IMR-90 (cell line): ENCODE measurements at regions not wholly inside any gene's neighbourhood (a gene's known extent, or its start where the extent isn't known, plus 50 kb on each side); places are given as distances from the start of the nearest gene placed in this dataset.

ENCODE experiments used
- ATAC-seq: fragments of 200-7000 bp; cut with Tn5 transposase; 2 replicates; pipeline ENCODE4 v1.9.1; 2020; ENCODE audit warnings: low read depth, mild to moderate bottlenecking, moderate library complexity
- BruUV-seq: library from RNA; stranded (reverse); fragments of 400-500 nt; replicated peaks from 2 replicates; lab custom pipeline; 2021; lab: Mats Ljungman, UMichigan
- CTCF ChIA-PET: fragments of 300-600 bp; formaldehyde crosslinking; extraction: SDS; loops from one replicate; lab custom pipeline; 2021; ENCODE audit warnings: antibody characterized with exemption; lab: Yijun Ruan, JAX
- POLR2A ChIA-PET: fragments of 300-600 bp; sonication (Branson Sonifier 250); formaldehyde crosslinking; loops from one replicate; lab custom pipeline; 2022; ENCODE audit warnings: antibody characterized with exemption; ENCODE audit not compliant: unreplicated experiment; lab: Charles Lee
- DNase-seq: peaks from one replicate; pipeline ENCODE4 v3.0.0; 2013
- H2AFZ ChIP-seq: replicated peaks from 2 replicates; pipeline ENCODE3; 2013; ENCODE audit warnings: low read length, mild to moderate bottlenecking; ENCODE audit not compliant: poor library complexity
- H2AK5ac ChIP-seq: 2 replicates; pipeline ENCODE4 v1.6.1; 2013; ENCODE audit warnings: low read depth, low read length, inconsistent platforms
- H2AK9ac ChIP-seq: replicated peaks from 2 replicates; pipeline ENCODE3; 2013; ENCODE audit warnings: mild to moderate bottlenecking, low read depth, low read length, moderate library complexity; ENCODE audit not compliant: poor library complexity
- H2BK120ac ChIP-seq: 2 replicates; pipeline ENCODE4 v1.6.1; 2013; ENCODE audit warnings: low read depth, low read length, inconsistent platforms
- H2BK15ac ChIP-seq: 3 replicates; pipeline ENCODE4 v1.6.1; 2013; ENCODE audit warnings: low read depth, low read length, inconsistent platforms
- H2BK20ac ChIP-seq: 2 replicates; pipeline ENCODE4 v1.6.1; 2013; ENCODE audit warnings: low read depth, mild to moderate bottlenecking, inconsistent platforms, low read length, moderate library complexity
- H2BK5ac ChIP-seq: 2 replicates; pipeline ENCODE4 v1.6.1; 2013; ENCODE audit warnings: mild to moderate bottlenecking, low read depth, low read length, inconsistent platforms; ENCODE audit not compliant: poor library complexity, severe bottlenecking
- H3K14ac ChIP-seq: replicated peaks from 2 replicates; pipeline ENCODE4 v1.6.1; 2013; ENCODE audit warnings: low read depth, low read length, inconsistent platforms
- H3K18ac ChIP-seq: 2 replicates; pipeline ENCODE4 v1.6.1; 2013; ENCODE audit warnings: low read depth, low read length, control low read depth
- H3K23ac ChIP-seq: 2 replicates; pipeline ENCODE4 v1.6.1; 2013; ENCODE audit warnings: low read depth, low read length, inconsistent platforms
- H3K27ac ChIP-seq: 2 replicates; pipeline ENCODE4 v1.5.1; 2013; ENCODE audit warnings: mild to moderate bottlenecking, control low read depth, low read length; ENCODE audit not compliant: insufficient read depth
- H3K27me3 ChIP-seq: 2 replicates; pipeline ENCODE4 v1.6.1; 2013; ENCODE audit warnings: low read length; ENCODE audit not compliant: control insufficient read depth, insufficient read depth
- H3K36me3 ChIP-seq: 2 replicates; pipeline ENCODE4 v1.6.1; 2013; ENCODE audit warnings: low read length, mixed read lengths; ENCODE audit not compliant: control insufficient read depth, insufficient read depth
- H3K4ac ChIP-seq: 2 replicates; pipeline ENCODE4 v1.6.1; 2013; ENCODE audit warnings: low read depth, low read length, inconsistent platforms
- H3K4me1 ChIP-seq: 2 replicates; pipeline ENCODE4 v1.6.1; 2013; ENCODE audit warnings: low read length, mixed read lengths; ENCODE audit not compliant: control insufficient read depth, insufficient read depth
- H3K4me2 ChIP-seq: 2 replicates; pipeline ENCODE4 v1.6.1; 2013; ENCODE audit warnings: low read depth, mild to moderate bottlenecking, control low read depth, low read length, moderate library complexity
- H3K4me3 ChIP-seq: 2 replicates; pipeline ENCODE4 v1.5.1; 2013; ENCODE audit warnings: low read depth, mild to moderate bottlenecking, control low read depth, low read length, moderate library complexity; ENCODE audit not compliant: insufficient read depth
- H3K56ac ChIP-seq: 2 replicates; pipeline ENCODE4 v1.6.1; 2013; ENCODE audit warnings: low read length, inconsistent platforms; ENCODE audit not compliant: insufficient read depth; ENCODE audit errors: extremely low read depth
- H3K79me1 ChIP-seq, 2 experiments: 2 replicates each; pipeline ENCODE4 v1.6.1; 2013; ENCODE audit warnings: low read length in 2 of 2, inconsistent platforms in 1 of 2, low read depth in 1 of 2
- H3K9ac ChIP-seq: 2 replicates; pipeline ENCODE4 v1.6.1; 2013; ENCODE audit warnings: low read depth, low read length, control low read depth
- H3K9me1 ChIP-seq: 2 replicates; pipeline ENCODE4 v1.6.1; 2013; ENCODE audit warnings: low read length, inconsistent platforms; ENCODE audit not compliant: insufficient read depth
- H3K9me3 ChIP-seq: 2 replicates; pipeline ENCODE4 v1.6.1; 2013; ENCODE audit warnings: low read length; ENCODE audit not compliant: control insufficient read depth, insufficient read depth
- H4K20me1 ChIP-seq: 2 replicates; pipeline ENCODE4 v1.6.1; 2013; ENCODE audit warnings: low read length, inconsistent platforms; ENCODE audit not compliant: insufficient read depth
- H4K5ac ChIP-seq: 2 replicates; pipeline ENCODE4 v1.6.1; 2013; ENCODE audit warnings: mild to moderate bottlenecking, low read depth, low read length, control low read depth
- H4K8ac ChIP-seq, 2 experiments: 2 replicates each; pipeline ENCODE4 v1.6.1; 2013; ENCODE audit warnings: low read depth in 2 of 2, low read length in 2 of 2, control low read depth in 1 of 2, inconsistent platforms in 1 of 2
- H4K91ac ChIP-seq: 2 replicates; pipeline ENCODE4 v1.6.1; 2013; ENCODE audit warnings: low read depth, low read length, inconsistent platforms; ENCODE audit not compliant: insufficient read depth
- MXI1 ChIP-seq: IDR thresholded peaks from 2 replicates; pipeline ENCODE4 v1.6.1; 2012; ENCODE audit warnings: low read depth, mild to moderate bottlenecking, low read length, moderate library complexity, borderline replicate concordance
- dilution Hi-C: fragments of 300-500 bp; cut with HindIII; formaldehyde crosslinking; loops from one replicate; pipeline ENCODE4 v1.14.3; 2018; ENCODE audit warnings: low sequenced_read_pairs; ENCODE audit not compliant: unreplicated experiment
- in situ Hi-C: fragments of 300-500 bp; cut with MboI; formaldehyde crosslinking; loops from 3 replicates; pipeline ENCODE4 v1.14.3; 2019; ENCODE audit warnings: low sequenced_read_pairs, inconsistent platforms, mixed read lengths
- intact Hi-C: fragments of 100-400 bp; cut with micrococcal nuclease; formaldehyde crosslinking; loops from 2 replicates; pipeline ENCODE4 v1.10.0; 2022
- TF ChIP-seq, protein P1 (sequence below): fragments of 150-350 bp; IDR thresholded peaks from 2 replicates; pipeline ENCODE4 v1.6.1; 2017; ENCODE audit warnings: mild to moderate bottlenecking, antibody characterized with exemption, low read length, low read depth
- TF ChIP-seq, protein P2 (sequence below): fragments of 150-350 bp; IDR thresholded peaks from 2 replicates; pipeline ENCODE4 v1.6.1; 2016; ENCODE audit warnings: low read depth, mild to moderate bottlenecking, low read length, moderate library complexity, borderline replicate concordance

DNA sequence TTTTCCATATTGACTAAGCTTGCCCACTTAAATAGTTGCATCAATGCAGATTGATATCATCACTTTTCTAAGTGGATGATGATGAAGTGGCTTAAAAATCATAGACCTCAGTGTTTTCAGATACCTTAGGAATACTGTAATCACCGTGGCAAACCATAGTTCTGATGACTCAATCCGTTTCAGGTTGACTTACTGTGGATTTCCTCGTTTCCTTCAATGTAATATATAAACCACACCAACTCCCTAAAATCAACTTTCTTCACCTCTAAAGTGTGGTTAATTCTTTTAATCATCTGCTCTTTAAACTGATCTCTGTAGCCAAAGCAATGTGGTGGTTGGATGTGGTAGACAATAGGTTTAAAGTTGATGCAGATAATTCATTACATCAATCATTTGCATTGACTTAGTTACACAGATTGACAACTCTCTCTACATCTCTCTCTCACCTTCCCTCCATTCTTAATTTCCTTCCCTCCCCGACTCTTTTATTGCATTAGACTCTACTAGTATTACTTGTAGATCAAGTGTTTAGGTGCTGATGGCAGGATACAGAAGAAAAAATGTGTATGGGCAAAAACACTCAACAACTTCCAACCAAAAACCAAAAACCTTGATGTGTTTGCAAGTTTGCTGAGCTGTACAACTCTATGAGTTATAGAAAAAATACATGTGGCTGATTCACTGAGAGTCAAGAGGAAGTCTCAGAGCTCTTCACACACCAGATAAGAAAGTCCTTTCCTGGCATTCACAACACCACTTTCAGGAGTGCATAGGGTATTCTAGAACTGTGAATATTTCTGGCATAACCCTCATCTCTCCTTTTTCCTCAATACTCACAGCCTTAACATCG, 243.5 kb downstream of the NFKBIZ start (continued):
- TF ChIP-seq, protein P1, sequence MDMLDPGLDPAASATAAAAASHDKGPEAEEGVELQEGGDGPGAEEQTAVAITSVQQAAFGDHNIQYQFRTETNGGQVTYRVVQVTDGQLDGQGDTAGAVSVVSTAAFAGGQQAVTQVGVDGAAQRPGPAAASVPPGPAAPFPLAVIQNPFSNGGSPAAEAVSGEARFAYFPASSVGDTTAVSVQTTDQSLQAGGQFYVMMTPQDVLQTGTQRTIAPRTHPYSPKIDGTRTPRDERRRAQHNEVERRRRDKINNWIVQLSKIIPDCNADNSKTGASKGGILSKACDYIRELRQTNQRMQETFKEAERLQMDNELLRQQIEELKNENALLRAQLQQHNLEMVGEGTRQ = no peak

DNA sequence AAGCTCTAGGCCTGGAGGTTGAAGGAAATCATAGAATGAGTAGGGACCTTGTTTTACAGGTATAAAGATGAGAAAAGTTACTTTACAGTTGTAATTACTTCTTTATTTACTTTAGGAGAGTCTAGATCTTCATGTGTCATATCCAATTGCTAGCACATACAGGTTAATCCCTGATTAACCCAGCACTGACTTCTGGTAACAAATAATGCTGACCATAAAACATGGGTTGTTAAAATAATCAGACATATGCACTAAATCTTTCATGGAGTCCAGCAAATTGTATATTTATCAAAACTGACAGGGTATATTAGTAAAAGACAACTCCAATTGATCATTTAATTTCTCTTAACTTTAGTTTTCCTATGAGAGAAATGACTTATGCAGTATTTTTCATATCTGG, 245.2 kb downstream of the NFKBIZ start:
- ChIA-PET POLR2A (no interaction called here), CTCF (no interaction called here)
- ATAC-seq = no peak
- Histone ChIP-seq H3K4ac (no peak overlapping the region), H2AFZ (no peak overlapping the region), H3K4me3 (no peak overlapping the region), H2BK5ac (no peak overlapping the region), H2AK9ac (no peak overlapping the region), H4K8ac (no peak overlapping the region), H3K18ac (no peak overlapping the region), H3K9me1 (peaks cover 3% of the 10 kb centered on the region; the same call in 1 of the 2 replicates), H2BK15ac (no peak overlapping the region), H3K4me2 (no peak overlapping the region), H3K56ac (no peak overlapping the region), H4K20me1 (no peaks in the 10 kb centered on the region; the same call in 1 of the 2 replicates), H3K79me1 (peaks cover 0 to 3% of the 10 kb centered on the region in 2 experiments; a peak in 1 of 4 replicates), H3K4me1 (peaks cover 6% of the 10 kb centered on the region; the same call in 1 of the 2 replicates), H3K27me3 (no peaks in the 10 kb centered on the region), H4K91ac (no peak overlapping the region), H3K9ac (no peak overlapping the region), H2BK120ac (no peak overlapping the region), H3K9me3 (no peaks in the 10 kb centered on the region), H3K36me3 (no peaks in the 10 kb centered on the region), H2BK20ac (no peak overlapping the region), H3K23ac (no peak overlapping the region), H2AK5ac (no peak overlapping the region), H3K27ac (no peak overlapping the region), H4K5ac (no peak overlapping the region), H3K14ac (no peak overlapping the region)
- intact Hi-C loops (no loop called here), dilution Hi-C loops (no loop called here), in situ Hi-C loops (no loop called here)
- no TSS peak for BruUV-seq
- no peak for DNase-seq
- TF ChIP-seq MXI1 = no peak
- TF ChIP-seq, protein P2, sequence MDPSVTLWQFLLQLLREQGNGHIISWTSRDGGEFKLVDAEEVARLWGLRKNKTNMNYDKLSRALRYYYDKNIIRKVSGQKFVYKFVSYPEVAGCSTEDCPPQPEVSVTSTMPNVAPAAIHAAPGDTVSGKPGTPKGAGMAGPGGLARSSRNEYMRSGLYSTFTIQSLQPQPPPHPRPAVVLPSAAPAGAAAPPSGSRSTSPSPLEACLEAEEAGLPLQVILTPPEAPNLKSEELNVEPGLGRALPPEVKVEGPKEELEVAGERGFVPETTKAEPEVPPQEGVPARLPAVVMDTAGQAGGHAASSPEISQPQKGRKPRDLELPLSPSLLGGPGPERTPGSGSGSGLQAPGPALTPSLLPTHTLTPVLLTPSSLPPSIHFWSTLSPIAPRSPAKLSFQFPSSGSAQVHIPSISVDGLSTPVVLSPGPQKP = no peak
